ENCODE measurements at regions not wholly inside any gene's neighbourhood (a gene's known extent, or its start where the extent isn't known, plus 50 kb on each side); places are given as distances from the start of the nearest gene placed in this dataset.
"Not testable (repeated sequence)": the region's sequence is repeated elsewhere in the genome, so short reads cannot be mapped to it uniquely, and the experiment has no call there.

GRCh38 chr2:7696556-7696955 is 779.3 kb downstream of the RNF144A start:
- in situ Hi-C loops (cut with HindIII; ENCODE audit: low sequenced_read_pairs), result not testable (repeated sequence)

GRCh38 chr2:7697052-7697451 is 779.8 kb downstream of the RNF144A start:
- in situ Hi-C loops (cut with HindIII; ENCODE audit: low sequenced_read_pairs), result no loop called here

- in situ Hi-C loops (cut with HindIII; ENCODE audit: low sequenced_read_pairs), result no loop called here
Observed at GRCh38 chr2:7701791-7702190, 784.6 kb downstream of the RNF144A start.

DNA sequence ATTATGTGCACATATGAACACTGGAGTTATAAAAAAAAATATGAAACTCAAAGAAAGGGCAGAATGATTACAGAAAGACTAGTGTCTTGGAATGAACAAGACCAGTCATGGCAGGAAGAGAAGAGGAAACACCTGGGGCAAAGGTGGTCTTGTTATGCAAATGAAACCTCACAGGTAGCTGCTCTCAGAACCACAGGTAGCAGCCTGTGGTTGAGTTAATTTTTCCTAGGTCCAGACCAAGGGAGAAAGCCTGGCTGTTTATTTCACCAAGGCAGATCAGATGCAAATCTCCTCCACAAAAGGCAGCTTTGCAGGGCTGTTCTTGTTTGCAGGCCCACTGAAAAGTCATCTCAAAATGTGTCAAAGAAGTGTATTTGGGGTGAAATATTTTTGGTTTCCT is 785.8 kb downstream of the RNF144A start:
- in situ Hi-C loops (cut with HindIII; ENCODE audit: low sequenced_read_pairs), result no loop called here

DNA sequence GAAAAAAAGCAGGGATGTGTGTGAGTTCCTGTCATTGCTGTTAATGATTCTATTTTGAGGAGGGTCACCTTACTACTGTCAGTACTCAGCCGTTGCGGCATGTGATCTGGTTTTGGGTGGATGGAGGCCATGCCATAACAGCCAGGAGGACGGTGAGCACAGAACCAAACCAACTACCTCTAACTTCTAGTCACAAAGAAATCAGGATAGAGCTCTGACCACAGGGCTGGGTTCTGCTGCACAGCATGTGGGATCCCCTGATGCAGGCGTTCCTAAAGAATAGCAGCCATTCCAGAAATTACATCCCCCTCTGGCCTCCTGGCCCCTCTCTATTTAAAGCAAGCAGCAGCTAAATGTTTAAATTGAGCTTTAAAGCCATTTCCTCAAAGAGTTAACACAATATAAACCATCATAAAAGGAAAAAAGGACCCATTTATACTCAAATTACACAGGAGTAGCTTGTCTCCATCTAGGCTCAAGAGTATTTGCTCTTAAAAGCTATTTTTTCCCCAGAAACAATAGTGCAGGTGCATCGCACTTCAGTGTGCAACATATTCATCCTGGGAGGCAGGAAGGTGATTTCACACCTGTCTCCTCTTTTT is 786.4 kb downstream of the RNF144A start:
- in situ Hi-C loops (cut with HindIII; ENCODE audit: low sequenced_read_pairs), result no loop called here

GRCh38 chr2:7704296-7704865 is 787.2 kb downstream of the RNF144A start:
- in situ Hi-C loops (cut with HindIII; ENCODE audit: low sequenced_read_pairs), result no loop called here

DNA sequence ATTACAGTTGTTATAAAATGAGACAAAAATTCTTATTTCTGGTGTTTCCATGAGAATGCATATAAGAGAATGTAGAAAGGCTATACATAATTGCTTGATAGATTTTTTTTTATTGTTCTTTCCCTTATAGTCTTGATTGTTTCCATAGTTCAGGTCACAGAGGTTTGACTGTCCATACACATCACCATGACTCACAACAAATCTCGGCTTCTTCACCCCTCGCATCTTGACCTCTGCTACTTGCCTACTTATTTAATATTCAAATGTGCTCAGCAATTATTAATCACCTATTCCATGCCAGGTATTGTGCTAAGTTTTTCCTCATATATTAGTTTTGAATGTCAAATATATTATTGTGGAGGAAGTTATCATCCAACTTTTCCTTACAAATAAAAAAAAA is 789.6 kb downstream of the RNF144A start:
- in situ Hi-C loops (cut with HindIII; ENCODE audit: low sequenced_read_pairs), result no loop called here

- in situ Hi-C loops (cut with HindIII; ENCODE audit: low sequenced_read_pairs), result no loop called here
Observed at GRCh38 chr2:7707723-7708122, 790.5 kb downstream of the RNF144A start.

DNA sequence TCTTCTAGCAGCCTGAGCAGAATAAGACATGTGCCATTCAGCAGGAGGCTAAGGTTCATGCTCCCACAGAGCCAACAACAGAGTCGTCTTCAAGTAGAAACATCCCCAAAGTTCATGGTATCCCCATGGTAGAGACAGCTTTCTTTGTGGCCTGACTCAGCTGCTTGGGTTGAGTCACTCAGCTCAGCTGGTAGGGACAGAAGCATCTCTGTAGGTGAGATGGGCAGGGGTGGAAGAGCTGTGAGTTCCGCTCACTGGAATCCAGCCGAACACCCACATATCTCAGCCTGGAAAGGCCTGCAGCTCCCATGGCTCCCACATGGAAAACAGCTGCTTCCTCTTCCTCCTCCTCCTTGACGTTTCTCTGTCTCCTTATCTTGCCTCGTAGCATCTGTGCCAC is 792.7 kb downstream of the RNF144A start:
- in situ Hi-C loops (cut with HindIII; ENCODE audit: low sequenced_read_pairs), result no loop called here

- in situ Hi-C loops (cut with HindIII; ENCODE audit: low sequenced_read_pairs), result no loop called here
Observed at GRCh38 chr2:7711167-7711566, 794.0 kb downstream of the RNF144A start.

- in situ Hi-C loops (cut with HindIII; ENCODE audit: low sequenced_read_pairs), result no loop called here
Observed at GRCh38 chr2:7719876-7720275, 802.7 kb downstream of the RNF144A start.

DNA sequence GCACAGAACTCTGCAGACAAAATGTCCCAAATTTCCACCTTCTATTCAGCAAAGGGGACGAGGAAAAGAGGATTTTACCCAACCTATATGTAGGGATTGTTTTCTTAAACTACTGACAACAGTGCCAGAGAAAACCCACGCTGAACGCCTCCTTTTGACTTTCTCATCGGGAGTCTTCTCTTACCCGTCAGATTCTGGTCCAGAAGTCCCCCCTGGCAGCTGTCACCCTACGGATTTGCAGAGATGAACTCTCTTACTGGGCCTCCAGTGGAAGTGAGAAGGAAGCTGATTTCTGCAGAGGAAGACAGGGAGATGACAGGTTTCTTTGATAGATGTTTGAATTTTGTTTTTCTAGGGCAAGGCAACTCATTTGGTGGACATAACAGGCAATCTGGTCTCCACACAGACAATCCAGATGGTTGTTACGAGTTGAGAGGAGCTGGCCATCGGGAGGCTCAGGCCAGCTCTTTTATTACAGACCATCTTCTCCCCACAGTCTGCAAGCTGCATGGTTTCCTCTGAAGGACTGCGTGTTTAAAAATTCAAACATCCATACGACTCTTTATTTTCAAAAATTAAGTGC is 804.3 kb downstream of the RNF144A start:
- in situ Hi-C loops (cut with HindIII; ENCODE audit: low sequenced_read_pairs), result no loop called here

GRCh38 chr2:7722212-7722910 is 805.1 kb downstream of the RNF144A start:
- in situ Hi-C loops (cut with HindIII; ENCODE audit: low sequenced_read_pairs), result no loop called here

DNA sequence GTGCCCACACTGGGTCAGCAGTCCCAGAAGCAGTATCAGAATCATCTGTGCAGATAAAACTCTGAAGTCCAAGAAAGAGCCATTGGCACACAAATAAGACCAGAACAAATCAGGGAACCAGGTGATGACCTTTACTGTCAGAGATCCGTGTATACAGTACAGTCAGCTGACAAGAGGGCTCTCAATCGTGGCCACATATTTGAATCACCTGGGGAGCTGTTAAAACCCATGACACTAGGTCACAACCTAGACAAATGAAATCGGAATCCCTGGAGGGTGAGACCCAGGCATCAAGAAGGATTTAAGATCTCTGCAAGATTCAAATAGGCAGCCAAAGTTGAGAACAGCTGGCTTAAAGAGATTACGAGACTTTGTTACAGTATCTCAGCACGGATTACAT is 807.1 kb downstream of the RNF144A start:
- in situ Hi-C loops (cut with HindIII; ENCODE audit: low sequenced_read_pairs), result no loop called here

GRCh38 chr2:7725171-7725849 is 808.1 kb downstream of the RNF144A start:
- in situ Hi-C loops (cut with HindIII; ENCODE audit: low sequenced_read_pairs), result no loop called here

GRCh38 chr2:7725850-7726242 is 808.6 kb downstream of the RNF144A start:
- in situ Hi-C loops (cut with HindIII; ENCODE audit: low sequenced_read_pairs), result no loop called here

DNA sequence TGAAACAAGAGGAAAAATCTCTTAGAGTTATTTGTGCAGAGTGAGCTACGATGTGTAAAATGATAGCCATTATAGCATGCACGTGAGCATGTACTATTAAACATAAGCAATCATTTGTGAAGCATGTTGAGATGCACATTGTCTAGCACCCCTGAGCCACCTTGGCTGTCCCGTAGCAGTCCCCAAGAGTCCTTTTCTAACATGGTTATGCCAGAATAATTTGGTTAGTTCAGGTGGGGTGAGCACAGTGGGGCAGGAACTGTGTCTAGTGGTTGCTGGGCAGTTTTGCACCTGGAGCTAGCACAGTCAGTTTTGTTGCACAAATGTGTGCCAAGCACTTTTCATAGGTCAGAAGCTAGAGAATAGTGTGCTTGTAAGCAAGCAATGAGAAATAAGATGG is 809.8 kb downstream of the RNF144A start:
- in situ Hi-C loops (cut with HindIII; ENCODE audit: low sequenced_read_pairs), result no loop called here

DNA sequence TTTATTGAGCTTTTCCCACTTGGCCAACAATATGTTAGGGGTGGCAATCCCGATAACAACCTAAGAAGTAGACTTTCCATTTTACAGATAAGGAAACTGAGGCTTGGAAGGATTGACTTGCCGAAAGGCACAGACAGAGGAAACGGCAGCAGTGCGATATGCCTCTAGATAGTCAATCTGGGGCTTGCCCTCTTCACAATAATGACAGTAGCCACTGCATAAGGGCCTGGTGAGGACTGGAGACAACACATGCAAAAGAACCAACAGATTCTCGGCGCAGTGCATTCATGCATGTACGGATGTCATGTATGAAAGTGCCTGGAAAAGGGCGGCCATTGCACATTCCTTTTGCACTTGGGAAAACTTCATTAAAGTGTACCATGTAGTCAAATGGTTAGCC is 811.2 kb downstream of the RNF144A start:
- in situ Hi-C loops (cut with HindIII; ENCODE audit: low sequenced_read_pairs), result no loop called here

GRCh38 chr2:7730449-7730848 is 813.2 kb downstream of the RNF144A start:
- in situ Hi-C loops (cut with HindIII; ENCODE audit: low sequenced_read_pairs), result no loop called here

DNA sequence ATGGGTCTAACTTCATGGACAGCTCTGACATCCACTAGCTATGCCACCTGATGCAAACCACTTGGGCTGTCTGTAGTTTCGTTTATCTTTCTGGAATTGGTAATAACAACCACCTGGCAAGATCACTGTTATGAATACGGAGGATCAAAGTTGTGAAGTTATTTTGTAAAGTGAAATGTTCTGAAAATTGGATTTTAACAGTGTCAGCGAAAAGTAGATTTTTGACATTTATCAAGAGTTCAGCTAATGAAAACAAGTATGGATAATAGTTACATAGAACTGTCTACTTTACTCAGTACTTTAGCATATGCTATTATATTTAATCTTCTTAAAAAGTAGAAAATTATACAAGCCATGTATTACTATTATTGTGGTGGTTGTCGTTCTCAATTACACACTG is 813.8 kb downstream of the RNF144A start:
- in situ Hi-C loops (cut with HindIII; ENCODE audit: low sequenced_read_pairs), result no loop called here

GRCh38 chr2:7732497-7732896 is 815.3 kb downstream of the RNF144A start:
- in situ Hi-C loops (cut with HindIII; ENCODE audit: low sequenced_read_pairs), result no loop called here
